GM19452 (cell line): ENCODE measurements at regions not wholly inside any gene's neighbourhood (a gene's known extent, or its start where the extent isn't known, plus 50 kb on each side); places are given as distances from the start of the nearest gene placed in this dataset.
"Not testable (repeated sequence)": the region's sequence is repeated elsewhere in the genome, so short reads cannot be mapped to it uniquely, and the experiment has no call there.

ENCODE experiments used
- ATAC-seq: cut with Tn5 transposase; IDR thresholded peaks from one replicate; pipeline ENCODE4 v1.9.1; 2021; ENCODE audit not compliant: unreplicated experiment

DNA sequence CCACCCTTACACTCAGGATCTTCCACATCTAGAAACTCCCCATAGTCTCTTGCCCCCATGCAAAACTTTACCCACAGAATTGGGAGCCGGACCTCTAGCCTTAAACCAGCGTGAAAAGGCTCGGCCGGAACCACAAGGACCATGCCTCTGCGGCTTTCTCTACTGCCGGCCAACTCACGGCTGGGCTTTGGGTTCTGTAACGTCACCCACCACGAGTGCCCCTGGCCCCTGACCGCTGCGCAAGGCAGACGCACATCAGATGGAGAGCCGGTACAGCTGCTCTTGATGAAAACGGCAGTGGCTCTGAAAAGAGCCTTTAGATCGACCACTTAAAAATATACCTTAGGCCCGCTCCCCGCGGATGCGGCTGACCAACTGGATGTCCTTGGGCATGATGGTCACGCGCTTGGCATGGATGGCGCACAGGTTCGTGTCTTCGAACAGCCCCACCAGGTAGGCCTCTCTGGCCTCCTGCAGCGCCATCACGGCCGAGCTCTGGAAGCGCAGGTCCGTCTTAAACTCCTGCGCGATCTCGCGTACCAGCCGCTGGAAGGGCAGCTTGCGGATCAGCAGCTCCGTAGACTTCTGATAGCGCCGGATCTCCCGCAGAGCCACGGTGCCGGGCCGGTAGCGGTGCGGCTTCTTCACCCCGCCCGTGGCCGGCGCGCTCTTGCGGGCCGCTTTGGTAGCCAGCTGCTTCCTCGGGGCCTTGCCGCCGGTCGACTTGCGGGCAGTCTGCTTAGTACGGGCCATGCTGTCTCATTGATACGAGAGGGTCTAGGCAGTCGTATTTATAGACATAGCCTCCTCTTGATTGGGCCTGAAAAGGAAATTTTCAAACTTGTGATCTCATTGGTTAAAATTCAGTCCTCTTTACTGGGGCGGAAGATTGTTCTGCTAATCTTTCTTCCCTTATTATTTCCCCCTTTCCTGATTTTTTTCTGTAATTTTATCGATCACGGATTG, 66.3 kb downstream of the FAM72C start:
- not testable (repeated sequence) for ATAC-seq

DNA sequence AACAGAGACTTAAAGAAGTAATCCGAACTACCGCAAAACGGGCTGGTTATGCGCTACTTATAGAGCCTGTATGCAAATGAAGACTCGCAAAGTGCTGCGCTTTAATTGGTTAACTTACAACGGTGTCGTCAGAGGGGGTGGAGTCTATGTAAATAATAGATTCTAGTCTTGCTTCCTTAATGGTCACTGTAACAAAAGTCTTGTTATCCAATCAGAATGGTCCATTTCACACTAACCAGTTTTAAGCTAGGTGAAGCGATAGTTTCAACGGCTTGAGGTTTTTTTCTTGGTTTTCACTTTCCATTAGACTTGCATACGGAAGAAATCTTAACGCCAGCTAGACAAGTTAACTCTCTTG, 67.2 kb downstream of the FAM72C start:
- not testable (repeated sequence) for ATAC-seq

DNA sequence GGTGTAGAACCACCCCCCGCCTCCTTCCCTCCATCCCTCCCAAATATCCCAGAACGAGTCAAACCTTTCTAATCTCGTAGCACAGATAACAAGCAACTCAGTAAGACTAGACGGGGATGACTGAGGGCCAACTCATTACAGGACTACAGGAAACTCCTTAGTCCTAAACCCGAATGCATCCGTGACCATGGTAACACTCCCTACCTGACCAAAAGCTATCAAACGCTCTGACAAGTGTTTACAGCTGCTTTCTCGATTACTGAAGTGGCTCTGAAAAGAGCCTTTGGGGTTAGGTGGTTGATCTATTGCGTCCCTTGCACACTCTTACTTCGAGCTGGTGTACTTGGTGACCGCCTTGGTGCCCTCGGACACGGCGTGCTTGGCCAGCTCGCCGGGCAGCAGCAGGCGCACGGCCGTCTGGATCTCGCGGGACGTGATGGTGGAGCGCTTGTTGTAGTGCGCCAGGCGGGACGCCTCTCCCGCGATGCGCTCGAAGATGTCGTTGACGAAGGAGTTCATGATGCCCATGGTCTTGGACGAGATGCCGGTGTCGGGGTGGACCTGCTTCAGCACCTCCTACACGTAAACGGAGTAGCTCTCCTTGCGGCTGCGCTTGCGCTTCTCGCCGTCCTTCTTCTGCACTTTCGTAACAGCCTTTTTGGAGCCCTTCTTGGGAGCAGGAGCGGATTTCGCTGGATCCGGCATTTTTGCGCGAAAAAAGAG, 67.7 kb downstream of the FAM72C start:
- not testable (repeated sequence) for ATAC-seq

DNA sequence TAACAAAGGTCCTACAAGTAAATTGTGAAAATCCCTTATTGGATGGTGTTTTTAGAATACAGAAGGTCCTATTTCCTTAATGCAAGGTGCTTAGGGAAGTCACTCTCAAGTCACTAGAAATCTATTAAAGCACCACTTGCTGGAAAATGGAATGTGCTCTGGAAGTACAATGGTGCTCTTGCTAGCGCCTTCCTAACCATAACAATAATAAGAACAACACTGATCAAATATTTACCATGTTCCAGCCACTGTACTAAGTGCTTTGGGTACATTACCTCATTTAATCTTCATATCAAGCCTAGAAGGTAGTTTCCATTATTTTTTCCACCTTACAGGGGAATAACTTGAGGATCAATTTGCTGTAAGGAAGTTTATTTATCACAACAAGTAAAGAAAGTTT, 75.4 kb downstream of the FAM72C start:
- not testable (repeated sequence) for ATAC-seq

DNA sequence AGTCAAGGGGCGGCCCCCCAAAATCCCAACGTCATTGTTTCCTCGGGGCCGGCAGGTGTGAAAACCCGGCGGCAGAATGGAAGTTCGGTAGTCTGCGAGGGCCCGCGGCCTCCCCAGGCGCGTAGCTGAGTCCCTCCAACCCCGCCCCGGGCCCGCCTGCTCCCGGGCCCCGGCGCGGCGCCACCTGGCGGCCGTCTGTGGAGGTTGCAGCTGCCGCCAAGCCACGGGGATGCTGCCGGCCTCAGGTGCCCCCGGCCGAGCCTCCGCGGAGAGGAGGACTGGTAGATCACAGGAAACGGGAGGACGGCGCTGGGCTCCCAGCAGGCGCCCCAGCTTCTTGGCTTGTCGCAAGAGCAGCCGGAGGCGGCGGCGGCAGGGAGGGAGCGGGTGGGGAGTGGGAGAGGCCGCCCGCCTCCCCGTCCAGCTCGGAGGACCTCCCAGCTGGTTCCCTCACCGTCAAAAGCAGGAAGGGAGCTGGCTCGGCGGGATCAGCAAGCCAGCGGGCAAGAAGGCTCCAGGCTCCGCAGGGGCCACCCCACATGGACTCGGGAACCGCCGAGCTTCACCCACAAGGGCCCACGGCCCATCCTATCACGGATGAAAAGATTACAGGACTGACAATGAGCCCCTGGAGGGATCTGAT, 86.7 kb downstream of the FAM72C start:
- ATAC-seq = peak; percentile 92

DNA sequence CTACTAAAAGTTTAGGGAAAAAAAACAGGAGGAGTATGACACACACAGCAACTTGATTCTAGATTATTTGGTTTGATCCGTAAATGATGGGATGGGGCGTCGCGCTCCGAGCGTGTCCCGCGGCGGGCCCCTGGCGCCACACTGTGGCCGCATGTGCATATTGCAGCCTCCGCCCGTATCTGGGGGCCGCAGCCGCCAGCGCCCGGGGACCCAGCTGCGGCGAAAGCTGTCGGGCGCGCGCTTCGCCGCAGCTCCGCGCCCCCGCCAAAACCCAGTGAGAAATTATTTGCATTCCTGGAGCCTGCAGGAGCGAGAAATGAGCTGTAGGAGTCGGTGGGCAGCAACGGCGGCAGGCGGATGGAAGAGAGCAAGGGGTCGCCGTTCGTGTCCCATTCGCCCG, 87.3 kb downstream of the FAM72C start:
- peak; percentile 81 for ATAC-seq

DNA sequence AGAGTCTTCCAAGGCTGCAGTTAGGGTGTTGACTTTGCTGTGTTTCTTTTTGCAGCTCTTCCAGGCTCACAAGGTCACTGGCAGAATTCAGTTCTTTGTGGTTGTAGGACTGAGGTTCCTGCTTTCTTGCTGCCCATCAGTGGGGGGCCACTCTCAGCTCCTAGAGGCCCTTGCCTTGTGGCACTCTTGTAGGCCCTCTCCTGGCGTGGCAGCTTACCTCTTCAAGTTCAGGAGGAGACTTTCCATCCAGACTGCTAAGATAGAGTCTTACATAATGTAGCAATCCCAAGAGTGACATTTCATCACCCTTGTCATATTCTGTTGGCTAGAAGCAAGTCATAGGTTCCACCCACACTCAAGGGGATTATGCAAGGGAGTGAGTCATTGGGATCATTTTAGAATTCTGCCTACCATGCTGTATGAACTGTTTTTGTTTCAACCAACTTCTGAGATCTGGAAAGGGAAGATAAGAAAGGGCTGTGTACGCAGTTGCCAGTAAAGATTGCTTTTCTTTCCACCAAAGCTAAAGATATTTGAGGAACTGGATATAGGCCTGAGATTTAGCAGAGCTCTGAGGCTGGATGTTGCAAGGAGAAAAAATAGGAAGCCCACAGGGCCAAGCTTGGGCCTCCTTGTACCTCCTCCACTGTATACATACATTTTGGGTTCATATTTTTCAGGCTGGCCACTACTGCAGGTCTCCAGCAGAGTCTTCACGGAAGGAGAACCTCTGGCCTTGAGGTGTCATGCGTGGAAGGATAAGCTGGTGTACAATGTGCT, 91.8 kb downstream of the FAM72C start:
- not testable (repeated sequence) for ATAC-seq

DNA sequence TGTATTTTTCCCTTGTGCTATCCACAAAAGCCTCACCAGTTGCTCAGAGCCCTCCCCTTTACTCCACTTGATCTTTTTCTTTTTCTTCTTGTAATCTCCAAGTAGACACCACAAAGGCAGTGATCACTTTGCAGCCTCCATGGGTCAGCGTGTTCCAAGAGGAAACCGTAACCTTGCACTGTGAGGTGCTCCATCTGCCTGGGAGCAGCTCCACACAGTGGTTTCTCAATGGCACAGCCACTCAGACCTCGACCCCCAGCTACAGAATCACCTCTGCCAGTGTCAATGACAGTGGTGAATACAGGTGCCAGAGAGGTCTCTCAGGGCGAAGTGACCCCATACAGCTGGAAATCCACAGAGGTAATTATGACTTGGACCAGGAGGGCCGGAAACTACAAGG, 95.8 kb downstream of the FAM72C start:
- not testable (repeated sequence) for ATAC-seq

DNA sequence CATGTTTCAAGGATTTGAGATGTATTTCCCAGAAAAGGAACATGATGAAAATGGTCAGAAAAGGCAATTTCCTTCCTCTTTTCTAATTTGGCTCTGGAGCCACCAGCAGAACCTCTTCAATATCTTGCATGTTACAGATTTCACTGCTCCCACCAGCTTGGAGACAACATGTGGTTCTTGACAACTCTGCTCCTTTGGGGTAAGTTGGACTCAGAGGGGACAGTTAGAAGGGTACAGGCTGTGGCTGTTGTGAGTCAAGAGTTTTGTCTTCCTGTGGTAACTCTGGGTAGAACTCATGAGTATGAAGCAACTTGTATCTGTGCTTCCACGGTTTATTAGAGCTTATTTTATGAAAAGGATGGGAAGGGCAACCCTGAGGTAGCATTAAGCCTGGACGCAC, 97.2 kb downstream of the FAM72C start:
- ATAC-seq = not testable (repeated sequence)

DNA sequence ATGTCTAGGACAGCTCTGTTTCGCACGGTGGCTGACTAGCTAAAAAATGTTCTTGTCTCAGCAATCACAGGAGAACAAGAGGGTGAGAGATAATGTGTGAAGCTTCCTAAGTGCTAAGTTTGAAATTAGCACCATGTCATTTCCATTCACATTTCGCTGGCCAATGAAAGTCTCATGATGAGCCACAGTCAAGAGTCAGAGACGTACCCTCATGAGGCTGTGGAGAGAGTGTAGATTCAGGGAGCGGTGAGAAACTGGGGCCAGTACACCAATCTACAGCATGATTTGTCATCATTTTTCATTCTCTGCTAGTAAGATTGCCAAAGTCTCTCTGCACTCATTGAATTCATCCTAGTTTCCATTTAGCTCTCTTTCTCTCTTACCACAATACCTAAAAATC, 98.1 kb downstream of the FAM72C start:
- ATAC-seq = not testable (repeated sequence)

DNA sequence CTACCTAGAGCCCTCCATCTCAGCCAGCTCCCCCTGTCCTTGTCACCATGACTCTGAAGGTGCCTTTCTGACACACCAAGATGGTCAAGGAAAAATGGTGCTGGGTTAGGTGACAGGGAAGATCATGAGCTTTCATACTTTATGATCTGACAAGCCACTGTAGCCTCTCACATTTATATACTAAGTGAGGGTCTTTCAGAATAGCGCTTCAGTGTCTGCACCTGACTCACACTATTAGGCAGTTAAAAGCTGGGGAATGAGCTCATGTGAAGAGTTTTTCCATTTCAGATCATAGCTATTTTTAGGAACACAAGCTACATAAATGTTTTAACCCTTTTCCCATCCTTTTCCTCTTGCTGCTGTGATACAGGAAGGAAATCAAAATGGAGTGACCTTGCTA, 101.4 kb downstream of the FAM72C start:
- not testable (repeated sequence) for ATAC-seq

DNA sequence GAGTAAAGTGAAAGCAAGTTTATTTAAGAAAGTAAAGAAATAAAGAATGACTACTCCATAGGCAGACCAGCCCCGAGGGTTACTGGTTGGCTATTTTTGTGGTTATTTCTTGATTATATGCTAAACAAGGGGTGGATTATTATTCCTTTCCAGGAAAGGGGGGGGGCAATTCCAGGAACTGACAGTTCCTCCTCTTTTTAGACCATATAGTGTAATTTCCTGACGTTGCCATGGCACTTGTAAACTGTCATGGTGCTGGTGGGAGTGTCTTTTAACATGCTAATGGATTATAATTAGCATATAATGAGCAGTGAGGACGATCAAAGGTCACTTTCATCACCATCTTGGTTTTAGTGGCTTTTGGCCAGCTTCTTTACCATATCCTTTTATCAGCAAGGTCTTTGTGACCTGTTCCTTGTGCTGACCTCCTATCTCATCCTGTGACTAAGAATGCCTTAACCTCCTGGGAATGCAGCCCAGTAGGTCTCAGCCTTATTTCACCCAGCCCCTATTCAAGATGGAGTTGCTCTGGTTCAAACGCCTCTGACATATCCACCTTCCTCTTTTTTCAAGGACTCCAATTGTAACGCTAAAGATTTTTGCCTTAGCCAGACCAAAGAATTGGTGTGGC, 104.1 kb downstream of the FAM72C start:
- not testable (repeated sequence) for ATAC-seq

DNA sequence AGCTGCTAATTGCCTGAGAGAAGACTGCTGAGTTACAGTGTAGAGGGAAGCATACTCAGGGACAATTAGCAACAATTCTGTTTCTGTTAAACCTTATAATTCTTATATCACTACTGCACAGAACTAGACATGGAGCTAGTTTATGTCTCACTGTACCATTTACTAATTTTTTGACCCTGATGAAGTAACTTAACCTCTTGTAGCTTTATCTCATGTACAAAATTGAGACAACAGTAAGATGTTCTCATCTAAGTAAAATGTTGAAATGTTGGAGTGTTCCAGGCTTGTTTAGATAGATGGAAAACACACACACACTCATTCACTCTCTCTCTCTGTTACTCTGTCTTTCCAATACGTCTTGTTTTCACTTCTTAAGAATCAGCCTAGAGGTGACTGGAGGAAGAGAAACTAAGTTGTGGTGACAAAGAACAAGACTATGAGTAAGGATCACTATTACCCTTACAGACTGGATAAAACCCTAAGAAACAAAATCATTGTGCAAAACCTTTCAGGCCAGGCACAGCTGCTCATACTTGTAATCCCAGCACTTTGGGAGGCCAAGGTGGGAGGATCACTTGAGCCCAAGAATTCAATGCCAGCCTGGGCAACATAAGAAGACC, 107.8 kb downstream of the FAM72C start:
- not testable (repeated sequence) for ATAC-seq

DNA sequence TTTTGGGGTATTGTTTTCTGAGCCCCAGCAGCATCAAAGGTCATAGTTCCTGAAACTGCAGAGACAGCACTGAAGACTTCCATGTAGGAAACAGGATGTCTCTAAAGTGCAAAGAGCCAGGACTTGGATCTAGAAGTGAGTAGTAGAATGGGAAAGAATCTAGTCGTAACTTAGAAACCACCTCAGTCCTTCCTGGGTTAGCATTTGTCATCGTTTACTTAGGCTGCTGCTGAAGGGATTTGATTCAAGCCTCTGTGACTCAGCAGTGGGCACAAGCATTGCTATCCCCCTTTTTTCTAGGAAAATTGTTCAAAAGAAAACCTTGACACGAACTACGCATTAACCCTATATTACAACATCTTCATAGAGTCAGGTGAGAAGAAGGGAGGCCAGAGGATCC, 109.1 kb downstream of the FAM72C start:
- not testable (repeated sequence) for ATAC-seq

DNA sequence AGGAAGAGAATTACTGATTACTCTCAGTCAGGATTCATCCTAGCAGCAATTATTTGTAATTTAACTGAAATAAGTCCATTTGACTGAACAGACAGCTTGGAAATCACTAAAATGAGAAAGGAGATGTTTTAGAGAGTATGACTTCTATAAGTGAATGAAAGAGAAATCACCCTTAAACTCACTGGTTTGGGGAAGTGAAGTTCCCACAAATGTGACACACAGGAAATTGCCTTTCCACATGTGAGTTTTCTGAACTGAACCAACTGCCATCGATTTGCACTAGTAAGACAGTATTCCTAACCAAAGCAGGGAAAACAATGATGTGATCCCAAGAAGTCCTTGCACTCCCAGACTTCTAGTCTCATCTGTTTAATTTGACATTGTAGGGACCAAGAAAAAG, 110.5 kb downstream of the FAM72C start:
- not testable (repeated sequence) for ATAC-seq

DNA sequence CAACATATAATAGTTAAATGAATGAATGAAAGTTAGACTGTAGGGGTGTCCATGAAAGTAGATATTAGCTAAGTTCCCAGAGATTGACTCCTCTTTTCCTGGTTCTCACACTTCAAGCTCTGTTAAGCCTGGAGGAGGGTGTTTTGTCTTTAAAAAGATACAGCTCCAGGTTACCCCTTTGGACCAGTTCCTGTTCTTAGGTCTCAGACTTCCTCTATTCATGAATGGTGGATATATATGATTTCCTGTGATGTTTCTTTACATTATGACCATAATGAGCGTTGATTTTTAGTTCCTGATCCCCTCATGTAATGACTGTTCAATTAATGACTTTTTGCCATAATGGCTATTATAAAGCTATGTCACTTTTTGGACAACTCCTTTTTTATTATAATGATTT, 115.9 kb downstream of the FAM72C start:
- ATAC-seq = not testable (repeated sequence)

DNA sequence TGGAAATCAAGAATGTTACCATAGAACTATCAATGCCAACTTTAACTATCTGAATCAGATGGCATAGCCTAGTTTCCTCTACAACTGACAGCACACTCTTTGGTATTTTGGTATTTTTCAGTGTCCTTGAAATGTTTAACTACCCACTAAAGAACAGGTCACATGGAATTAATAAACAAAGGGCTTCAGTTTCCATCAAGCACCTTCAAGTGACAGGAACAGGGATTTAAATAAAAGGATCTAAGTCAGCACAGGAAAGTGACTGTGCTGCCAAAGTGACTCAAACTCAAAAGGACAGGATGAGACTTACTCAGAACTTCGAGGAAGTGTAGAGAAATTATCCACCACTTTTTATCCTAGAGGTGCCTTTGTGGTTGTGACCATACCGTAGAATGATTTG, 117.7 kb downstream of the FAM72C start:
- not testable (repeated sequence) for ATAC-seq

DNA sequence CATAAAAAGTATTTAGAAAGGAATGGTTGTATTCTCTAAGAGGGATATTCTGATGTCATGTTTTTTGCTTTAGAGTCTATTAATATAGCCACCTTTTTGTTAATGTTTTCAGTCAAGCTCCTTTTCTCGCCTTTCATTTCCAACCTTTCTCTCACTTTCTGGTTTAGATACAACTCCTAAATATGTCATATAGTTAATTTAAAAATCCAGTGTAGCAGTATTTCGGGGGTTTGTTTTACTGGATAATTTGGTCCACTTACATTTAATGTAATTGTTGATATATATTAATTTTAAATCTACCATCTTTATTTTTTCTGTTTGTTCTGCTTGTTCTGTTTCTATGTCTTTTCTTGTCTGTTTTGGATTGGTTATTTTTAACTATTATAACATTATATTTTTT, 121.1 kb downstream of the FAM72C start:
- ATAC-seq = not testable (repeated sequence)

DNA sequence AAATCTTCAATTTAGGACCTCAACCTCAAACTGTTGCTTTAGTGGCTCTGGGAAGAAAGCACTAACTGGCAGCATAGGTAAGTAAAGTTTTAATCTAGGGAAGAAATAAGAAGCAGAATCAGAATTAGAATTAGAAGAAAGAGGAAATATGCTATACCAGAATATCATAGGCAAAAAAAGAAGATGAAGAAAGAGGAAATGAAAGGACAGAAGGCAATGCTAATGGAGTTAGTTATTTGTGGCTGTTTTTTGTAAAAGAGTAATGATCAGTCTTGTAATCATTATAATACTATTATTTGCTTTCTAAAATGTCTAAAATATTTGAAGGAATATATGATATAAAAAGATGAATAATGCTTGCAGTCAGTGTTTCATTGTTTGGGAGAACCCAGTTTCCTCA, 122.9 kb downstream of the FAM72C start:
- not testable (repeated sequence) for ATAC-seq

DNA sequence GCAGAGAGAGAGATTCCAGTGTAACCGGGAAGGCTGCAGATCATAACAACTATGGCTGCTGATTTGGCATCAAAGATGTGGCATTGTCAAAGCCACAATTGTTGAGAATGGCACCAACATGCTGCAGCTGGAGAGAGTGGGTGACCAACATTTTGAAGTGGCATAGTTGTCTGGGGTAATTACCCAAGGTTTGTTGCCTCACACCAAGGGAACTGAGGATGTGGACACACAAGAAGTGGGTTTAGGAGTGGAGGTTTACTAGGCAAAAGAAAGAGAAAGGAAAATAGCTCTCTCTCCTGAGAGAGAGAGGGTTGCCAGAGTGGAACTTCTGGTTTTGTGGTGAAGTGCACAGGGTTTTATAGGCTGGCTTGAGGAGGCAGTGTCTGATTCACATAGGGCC, 126.6 kb downstream of the FAM72C start:
- ATAC-seq = not testable (repeated sequence)
